Loucy (cell line): ENCODE measurements at regions not wholly inside any gene's neighbourhood (a gene's known extent, or its start where the extent isn't known, plus 50 kb on each side); places are given as distances from the start of the nearest gene placed in this dataset.

Experiments
- H2AFZ ChIP-seq: fragments of 200-600 bp; sonication (generic); 2 replicates; pipeline ENCODE4 v1.6.0; 2016; ENCODE audit warnings: antibody characterized with exemption, mild to moderate bottlenecking, low read length, moderate library complexity
- H3F3A ChIP-seq: fragments of 200-600 bp; 2 replicates; pipeline ENCODE4 v1.6.0; 2016; ENCODE audit warnings: antibody characterized with exemption, low read depth, mild to moderate bottlenecking
- H3K27me3 ChIP-seq: fragments of 200-600 bp; sonication (generic); 2 replicates; pipeline ENCODE4 v1.6.1; 2014; ENCODE audit warnings: low read length, mild to moderate bottlenecking; ENCODE audit not compliant: insufficient read depth, poor library complexity, severe bottlenecking
- H3K36me3 ChIP-seq: fragments of 200-600 bp; sonication (generic); 2 replicates; pipeline ENCODE4 v1.6.1; 2016; ENCODE audit warnings: low read length; ENCODE audit not compliant: insufficient read depth
- H3K4me1 ChIP-seq: fragments of 200-600 bp; sonication (generic); 2 replicates; pipeline ENCODE4 v1.5.1; 2014; ENCODE audit warnings: low read length, mild to moderate bottlenecking; ENCODE audit not compliant: insufficient read depth, poor library complexity, severe bottlenecking
- H3K4me2 ChIP-seq: fragments of 200-600 bp; sonication (generic); 2 replicates; pipeline ENCODE4 v1.6.0; 2014; ENCODE audit warnings: antibody characterized with exemption, low read length, low read depth, mild to moderate bottlenecking; ENCODE audit not compliant: poor library complexity, severe bottlenecking
- H3K4me3 ChIP-seq: fragments of 200-600 bp; sonication (generic); 2 replicates; pipeline ENCODE4 v1.5.1; 2014; ENCODE audit warnings: low read length, mild to moderate bottlenecking, mixed read lengths; ENCODE audit not compliant: poor library complexity, severe bottlenecking
- H3K79me2 ChIP-seq: fragments of 200-600 bp; sonication (generic); 2 replicates; pipeline ENCODE4 v1.6.1; 2014; ENCODE audit warnings: low read length; ENCODE audit not compliant: insufficient read depth
- H3K9ac ChIP-seq: fragments of 200-600 bp; sonication (generic); 2 replicates; pipeline ENCODE4 v1.6.0; 2014; ENCODE audit warnings: mild to moderate bottlenecking, low read depth, low read length, moderate library complexity; ENCODE audit not compliant: poor library complexity, severe bottlenecking
- H3K9me2 ChIP-seq: fragments of 200-600 bp; sonication (generic); replicated peaks from 2 replicates; pipeline ENCODE4 v1.6.1; 2016; ENCODE audit warnings: low read depth, low read length, mixed read lengths
- H3K9me3 ChIP-seq: fragments of 200-600 bp; sonication (generic); 2 replicates; pipeline ENCODE4 v1.6.1; 2014; ENCODE audit warnings: mild to moderate bottlenecking, antibody characterized with exemption, low read length, low read depth; ENCODE audit not compliant: insufficient read depth
- H4K20me1 ChIP-seq: fragments of 200-600 bp; sonication (generic); 2 replicates; pipeline ENCODE4 v1.6.0; 2014; ENCODE audit warnings: antibody characterized with exemption, low read length, mild to moderate bottlenecking; ENCODE audit not compliant: insufficient read depth, poor library complexity, severe bottlenecking
- EZH2phosphoT487 ChIP-seq: fragments of 200-600 bp; IDR thresholded peaks from 2 replicates; pipeline ENCODE4 v1.6.1; 2018; ENCODE audit warnings: antibody characterized with exemption, mild to moderate bottlenecking, moderate library complexity, borderline replicate concordance
- TF ChIP-seq, protein P1 (sequence below): fragments of 200-600 bp; sonication (generic); conservative IDR thresholded peaks from 2 replicates; pipeline ENCODE4 v1.5.1; 2014; ENCODE audit warnings: mild to moderate bottlenecking, antibody characterized with exemption, low read length

DNA sequence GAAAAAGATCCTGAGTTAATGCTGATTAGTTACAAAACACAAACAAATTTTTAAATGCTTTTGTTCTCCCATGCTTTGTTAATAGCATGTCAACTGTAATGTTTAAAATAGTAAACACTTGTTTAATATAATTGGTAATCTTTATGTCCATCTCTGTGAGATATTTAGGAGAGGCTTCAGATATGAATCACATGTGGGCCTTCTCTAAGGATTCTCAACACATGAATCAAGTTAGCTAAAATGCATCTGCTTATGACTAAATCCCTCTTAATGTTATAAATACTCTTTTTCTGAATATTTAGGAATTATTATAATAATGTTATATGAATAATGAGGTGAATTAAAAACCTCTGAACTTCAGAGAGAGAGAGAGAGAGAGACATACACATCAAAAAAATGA, 345.9 kb upstream of the MANEA start:
- Histone ChIP-seq H3K36me3 (no peaks in the 10 kb centered on the region), H3K4me3 (no peak overlapping the region), H3K4me1 (no peaks in the 10 kb centered on the region), H2AFZ (no peak overlapping the region), H3K9me3 (no peaks in the 10 kb centered on the region), H3K4me2 (no peak overlapping the region), H3K79me2 (no peaks in the 10 kb centered on the region), H4K20me1 (no peaks in the 10 kb centered on the region), H3F3A (no peaks in the 10 kb centered on the region), H3K27me3 (no peaks in the 10 kb centered on the region), H3K9me2 (no peaks in the 10 kb centered on the region), H3K9ac (no peak overlapping the region)
- no peak for TF ChIP-seq EZH2phosphoT487
- TF ChIP-seq, protein P1, sequence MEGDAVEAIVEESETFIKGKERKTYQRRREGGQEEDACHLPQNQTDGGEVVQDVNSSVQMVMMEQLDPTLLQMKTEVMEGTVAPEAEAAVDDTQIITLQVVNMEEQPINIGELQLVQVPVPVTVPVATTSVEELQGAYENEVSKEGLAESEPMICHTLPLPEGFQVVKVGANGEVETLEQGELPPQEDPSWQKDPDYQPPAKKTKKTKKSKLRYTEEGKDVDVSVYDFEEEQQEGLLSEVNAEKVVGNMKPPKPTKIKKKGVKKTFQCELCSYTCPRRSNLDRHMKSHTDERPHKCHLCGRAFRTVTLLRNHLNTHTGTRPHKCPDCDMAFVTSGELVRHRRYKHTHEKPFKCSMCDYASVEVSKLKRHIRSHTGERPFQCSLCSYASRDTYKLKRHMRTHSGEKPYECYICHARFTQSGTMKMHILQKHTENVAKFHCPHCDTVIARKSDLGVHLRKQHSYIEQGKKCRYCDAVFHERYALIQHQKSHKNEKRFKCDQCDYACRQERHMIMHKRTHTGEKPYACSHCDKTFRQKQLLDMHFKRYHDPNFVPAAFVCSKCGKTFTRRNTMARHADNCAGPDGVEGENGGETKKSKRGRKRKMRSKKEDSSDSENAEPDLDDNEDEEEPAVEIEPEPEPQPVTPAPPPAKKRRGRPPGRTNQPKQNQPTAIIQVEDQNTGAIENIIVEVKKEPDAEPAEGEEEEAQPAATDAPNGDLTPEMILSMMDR, result no peak

- TF ChIP-seq, protein P1, result no peak
- Histone ChIP-seq H3K4me2 (no peak overlapping the region), H3K79me2 (no peaks in the 10 kb centered on the region), H3K4me1 (no peaks in the 10 kb centered on the region), H3F3A (no peaks in the 10 kb centered on the region), H4K20me1 (no peaks in the 10 kb centered on the region), H3K4me3 (no peak overlapping the region), H3K36me3 (no peaks in the 10 kb centered on the region), H2AFZ (no peak overlapping the region), H3K9me2 (no peaks in the 10 kb centered on the region), H3K27me3 (no peaks in the 10 kb centered on the region), H3K9ac (no peak overlapping the region), H3K9me3 (no peaks in the 10 kb centered on the region)
These were observed 344.9 kb upstream of the MANEA start for GRCh38 chr6:95232446-95232845.

- no peak overlapping the region for H2AFZ ChIP-seq
- H3F3A ChIP-seq, result no peaks in the 10 kb centered on the region
- H3K4me1 ChIP-seq, result no peaks in the 10 kb centered on the region
- no peaks in the 10 kb centered on the region for H3K79me2 ChIP-seq
- H3K4me2 ChIP-seq, result no peak overlapping the region
- no peaks in the 10 kb centered on the region for H3K9me3 ChIP-seq
- no peaks in the 10 kb centered on the region for H3K9me2 ChIP-seq
- H3K36me3 ChIP-seq, result no peaks in the 10 kb centered on the region
- H3K27me3 ChIP-seq, result no peaks in the 10 kb centered on the region
- H3K9ac ChIP-seq, result no peak overlapping the region
- no peak overlapping the region for H3K4me3 ChIP-seq
- no peak for TF ChIP-seq EZH2phosphoT487
- TF ChIP-seq, protein P1, result no peak
- no peaks in the 10 kb centered on the region for H4K20me1 ChIP-seq
These were observed 343.5 kb upstream of the MANEA start for GRCh38 chr6:95233879-95234278.
